ENCODE measurements at regions not wholly inside any gene's neighbourhood (a gene's known extent, or its start where the extent isn't known, plus 50 kb on each side); places are given as distances from the start of the nearest gene placed in this dataset.
A peak's percentile ranks its signal among the peaks of the same experiment; 100 is the strongest.

GRCh38 chr15:35673093-35673684 is 127.2 kb upstream of the DPH6 start:
- no peaks in the 10 kb centered on the region for H3K36me3 Mint-ChIP-seq
- no peaks in the 10 kb centered on the region for H3K36me3 ChIP-seq (ENCODE audit: control insufficient read depth, insufficient read depth, low read length)
- peaks cover 0 to 3% (median 0%) of the 10 kb centered on the region in 7 donors for H3K9me3 Mint-ChIP-seq
- H3K4me3 ChIP-seq (ENCODE audit: low read depth, low read length): peak overlapping the region; percentile 8
- H3K27me3 Mint-ChIP-seq: peaks cover 5% of the 10 kb centered on the region
- H3K4me3 Mint-ChIP-seq: peak overlapping the region in 2 of 4 donors; percentile 22 to 70
- DNase-seq (peak in 1 of 3 donors; percentile 20), ATAC-seq (ENCODE audit: low read depth in 2 of 2) (no peak)
- H3K9me3 ChIP-seq (ENCODE audit: control insufficient read depth in 2 of 2, low read length in 2 of 2): no peaks in the 10 kb centered on the region
- no peaks in the 10 kb centered on the region for H3K27me3 ChIP-seq (ENCODE audit: control insufficient read depth, insufficient read depth, low read length)
- no peaks in the 10 kb centered on the region for H3K4me1 ChIP-seq (ENCODE audit: control insufficient read depth, insufficient read depth, low read length, poor library complexity, severe bottlenecking)
- H3K27ac ChIP-seq (ENCODE audit: insufficient read depth, low read length, poor library complexity, severe bottlenecking): no peak overlapping the region
- H3K4me1 Mint-ChIP-seq: peaks cover 0 to 5% (median 2%) of the 10 kb centered on the region in 4 donors
- no peak overlapping the region for H3K27ac Mint-ChIP-seq

- peaks cover 0 to 5% (median 2%) of the 10 kb centered on the region in 4 donors for H3K4me1 Mint-ChIP-seq
- H3K9me3 ChIP-seq (ENCODE audit: control insufficient read depth in 2 of 2, low read length in 2 of 2): no peaks in the 10 kb centered on the region
- H3K36me3 ChIP-seq (ENCODE audit: control insufficient read depth, insufficient read depth, low read length): no peaks in the 10 kb centered on the region
- H3K4me3 Mint-ChIP-seq: no peak overlapping the region
- ATAC-seq (ENCODE audit: low read depth in 2 of 2) (no peak), DNase-seq (no peak)
- no peak overlapping the region for H3K4me3 ChIP-seq (ENCODE audit: low read depth, low read length)
- H3K27ac Mint-ChIP-seq: no peak overlapping the region
- peaks cover 5% of the 10 kb centered on the region for H3K27me3 Mint-ChIP-seq
- peaks cover 0 to 3% (median 0%) of the 10 kb centered on the region in 7 donors for H3K9me3 Mint-ChIP-seq
- H3K36me3 Mint-ChIP-seq: no peaks in the 10 kb centered on the region
- H3K27me3 ChIP-seq (ENCODE audit: control insufficient read depth, insufficient read depth, low read length): no peaks in the 10 kb centered on the region
- no peaks in the 10 kb centered on the region for H3K4me1 ChIP-seq (ENCODE audit: control insufficient read depth, insufficient read depth, low read length, poor library complexity, severe bottlenecking)
- no peak overlapping the region for H3K27ac ChIP-seq (ENCODE audit: insufficient read depth, low read length, poor library complexity, severe bottlenecking)
Observed at GRCh38 chr15:35674873-35675781, 129.2 kb upstream of the DPH6 start.

- no peak for DNase-seq
- H3K36me3 Mint-ChIP-seq: no peaks in the 10 kb centered on the region
- H3K4me3 Mint-ChIP-seq: no peak overlapping the region
- H3K9me3 ChIP-seq (ENCODE audit: control insufficient read depth in 2 of 2, low read length in 2 of 2): no peaks in the 10 kb centered on the region
- peaks cover 0 to 3% (median 0%) of the 10 kb centered on the region in 7 donors for H3K9me3 Mint-ChIP-seq
- no peak overlapping the region for H3K27ac ChIP-seq (ENCODE audit: insufficient read depth, low read length, poor library complexity, severe bottlenecking)
- H3K4me1 Mint-ChIP-seq: no peaks in the 10 kb centered on the region
- H3K27me3 ChIP-seq (ENCODE audit: control insufficient read depth, insufficient read depth, low read length): no peaks in the 10 kb centered on the region
- no peak overlapping the region for H3K4me3 ChIP-seq (ENCODE audit: low read depth, low read length)
- ATAC-seq (ENCODE audit: low read depth in 2 of 2): no peak
- H3K27ac Mint-ChIP-seq: no peak overlapping the region
- no peaks in the 10 kb centered on the region for H3K4me1 ChIP-seq (ENCODE audit: control insufficient read depth, insufficient read depth, low read length, poor library complexity, severe bottlenecking)
- no peaks in the 10 kb centered on the region for H3K36me3 ChIP-seq (ENCODE audit: control insufficient read depth, insufficient read depth, low read length)
- H3K27me3 Mint-ChIP-seq: no peaks in the 10 kb centered on the region
Observed at GRCh38 chr15:35678774-35679173, 132.8 kb upstream of the DPH6 start.

GRCh38 chr15:35679186-35679585 is 133.2 kb upstream of the DPH6 start:
- Mint-ChIP-seq H3K36me3 (no peaks in the 10 kb centered on the region), H3K9me3 (peaks cover 0 to 3% (median 0%) of the 10 kb centered on the region in 7 donors), H3K27me3 (no peaks in the 10 kb centered on the region), H3K4me1 (no peaks in the 10 kb centered on the region), H3K27ac (no peak overlapping the region), H3K4me3 (no peak overlapping the region)
- no peak overlapping the region for H3K4me3 ChIP-seq (ENCODE audit: low read depth, low read length)
- H3K4me1 ChIP-seq (ENCODE audit: control insufficient read depth, insufficient read depth, low read length, poor library complexity, severe bottlenecking): no peaks in the 10 kb centered on the region
- no peaks in the 10 kb centered on the region for H3K27me3 ChIP-seq (ENCODE audit: control insufficient read depth, insufficient read depth, low read length)
- ATAC-seq (ENCODE audit: low read depth in 2 of 2): no peak
- no peaks in the 10 kb centered on the region for H3K9me3 ChIP-seq (ENCODE audit: control insufficient read depth in 2 of 2, low read length in 2 of 2)
- no peaks in the 10 kb centered on the region for H3K36me3 ChIP-seq (ENCODE audit: control insufficient read depth, insufficient read depth, low read length)
- no peak overlapping the region for H3K27ac ChIP-seq (ENCODE audit: insufficient read depth, low read length, poor library complexity, severe bottlenecking)
- DNase-seq: no peak

- Histone ChIP-seq H3K27me3 (ENCODE audit: control insufficient read depth, insufficient read depth, low read length) (no peaks in the 10 kb centered on the region), H3K4me1 (ENCODE audit: control insufficient read depth, insufficient read depth, low read length, poor library complexity, severe bottlenecking) (no peaks in the 10 kb centered on the region), H3K27ac (ENCODE audit: insufficient read depth, low read length, poor library complexity, severe bottlenecking) (no peak overlapping the region), H3K36me3 (ENCODE audit: control insufficient read depth, insufficient read depth, low read length) (no peaks in the 10 kb centered on the region), H3K4me3 (ENCODE audit: low read depth, low read length) (no peak overlapping the region), H3K9me3 (ENCODE audit: control insufficient read depth in 2 of 2, low read length in 2 of 2) (no peaks in the 10 kb centered on the region)
- H3K27ac Mint-ChIP-seq: no peak overlapping the region
- no peaks in the 10 kb centered on the region for H3K4me1 Mint-ChIP-seq
- DNase-seq: no peak
- H3K9me3 Mint-ChIP-seq: peaks cover 0 to 2% (median 0%) of the 10 kb centered on the region in 7 donors
- no peak overlapping the region for H3K4me3 Mint-ChIP-seq
- no peaks in the 10 kb centered on the region for H3K27me3 Mint-ChIP-seq
- no peak for ATAC-seq (ENCODE audit: low read depth in 2 of 2)
- no peaks in the 10 kb centered on the region for H3K36me3 Mint-ChIP-seq
Observed at GRCh38 chr15:35680951-35681350, 135.0 kb upstream of the DPH6 start.

GRCh38 chr15:35686347-35686746 is 140.4 kb upstream of the DPH6 start:
- no peaks in the 10 kb centered on the region for H3K36me3 Mint-ChIP-seq
- no peaks in the 10 kb centered on the region for H3K27me3 ChIP-seq (ENCODE audit: control insufficient read depth, insufficient read depth, low read length)
- H3K36me3 ChIP-seq (ENCODE audit: control insufficient read depth, insufficient read depth, low read length): no peaks in the 10 kb centered on the region
- no peak overlapping the region for H3K4me3 ChIP-seq (ENCODE audit: low read depth, low read length)
- no peaks in the 10 kb centered on the region for H3K4me1 ChIP-seq (ENCODE audit: control insufficient read depth, insufficient read depth, low read length, poor library complexity, severe bottlenecking)
- no peak overlapping the region for H3K4me3 Mint-ChIP-seq
- peaks cover 0 to 2% (median 0%) of the 10 kb centered on the region in 7 donors for H3K9me3 Mint-ChIP-seq
- DNase-seq (no peak), ATAC-seq (ENCODE audit: low read depth in 2 of 2) (no peak)
- no peak overlapping the region for H3K27ac Mint-ChIP-seq
- peaks cover 12% of the 10 kb centered on the region for H3K27me3 Mint-ChIP-seq
- no peaks in the 10 kb centered on the region for H3K9me3 ChIP-seq (ENCODE audit: control insufficient read depth in 2 of 2, low read length in 2 of 2)
- no peak overlapping the region for H3K27ac ChIP-seq (ENCODE audit: insufficient read depth, low read length, poor library complexity, severe bottlenecking)
- no peaks in the 10 kb centered on the region for H3K4me1 Mint-ChIP-seq

GRCh38 chr15:35689266-35689665 is 143.3 kb upstream of the DPH6 start:
- no peak for ATAC-seq (ENCODE audit: low read depth in 2 of 2)
- Histone ChIP-seq H3K4me1 (ENCODE audit: control insufficient read depth, insufficient read depth, low read length, poor library complexity, severe bottlenecking) (no peaks in the 10 kb centered on the region), H3K36me3 (ENCODE audit: control insufficient read depth, insufficient read depth, low read length) (no peaks in the 10 kb centered on the region), H3K9me3 (ENCODE audit: control insufficient read depth in 2 of 2, low read length in 2 of 2) (no peaks in the 10 kb centered on the region), H3K27me3 (ENCODE audit: control insufficient read depth, insufficient read depth, low read length) (no peaks in the 10 kb centered on the region), H3K27ac (ENCODE audit: insufficient read depth, low read length, poor library complexity, severe bottlenecking) (no peak overlapping the region), H3K4me3 (ENCODE audit: low read depth, low read length) (no peak overlapping the region)
- Mint-ChIP-seq H3K4me1 (no peaks in the 10 kb centered on the region), H3K36me3 (no peaks in the 10 kb centered on the region), H3K27me3 (peaks cover 22% of the 10 kb centered on the region), H3K4me3 (no peak overlapping the region), H3K9me3 (peaks cover 0 to 2% (median 0%) of the 10 kb centered on the region in 7 donors), H3K27ac (no peak overlapping the region)
- DNase-seq: no peak

All from CD4-positive, CD25-positive, alpha-beta regulatory T cell (primary cell).